ENCODE measurements at regions not wholly inside any gene's neighbourhood (a gene's known extent, or its start where the extent isn't known, plus 50 kb on each side); places are given as distances from the start of the nearest gene placed in this dataset.

DNA sequence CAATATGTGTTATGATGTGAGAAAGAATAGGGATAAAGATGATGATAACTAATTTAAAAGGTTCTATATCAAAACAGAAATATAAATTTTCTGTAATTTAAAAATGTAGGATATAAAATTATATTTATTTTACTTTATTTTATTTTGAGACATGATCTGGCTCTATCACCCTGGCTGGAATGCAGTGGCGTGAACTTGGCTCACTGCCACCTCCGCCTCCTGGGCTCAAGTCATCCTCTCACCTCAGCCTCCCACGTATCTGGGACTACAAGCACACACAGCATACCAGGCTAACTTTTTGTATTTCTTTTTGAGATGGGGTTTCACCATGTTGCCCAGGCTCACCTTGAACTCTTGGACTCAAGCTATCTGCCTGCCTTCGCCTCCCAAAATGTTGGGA, 214.9 kb upstream of the SLITRK1 start:
- no peak for DNase-seq (ENCODE audit: low read depth in 1 of 2, low spot score in 1 of 2)
- no peak overlapping the region for H3K4me3 ChIP-seq (replicated peaks; ENCODE audit: insufficient read depth, low read length)
- TF ChIP-seq, protein P1, sequence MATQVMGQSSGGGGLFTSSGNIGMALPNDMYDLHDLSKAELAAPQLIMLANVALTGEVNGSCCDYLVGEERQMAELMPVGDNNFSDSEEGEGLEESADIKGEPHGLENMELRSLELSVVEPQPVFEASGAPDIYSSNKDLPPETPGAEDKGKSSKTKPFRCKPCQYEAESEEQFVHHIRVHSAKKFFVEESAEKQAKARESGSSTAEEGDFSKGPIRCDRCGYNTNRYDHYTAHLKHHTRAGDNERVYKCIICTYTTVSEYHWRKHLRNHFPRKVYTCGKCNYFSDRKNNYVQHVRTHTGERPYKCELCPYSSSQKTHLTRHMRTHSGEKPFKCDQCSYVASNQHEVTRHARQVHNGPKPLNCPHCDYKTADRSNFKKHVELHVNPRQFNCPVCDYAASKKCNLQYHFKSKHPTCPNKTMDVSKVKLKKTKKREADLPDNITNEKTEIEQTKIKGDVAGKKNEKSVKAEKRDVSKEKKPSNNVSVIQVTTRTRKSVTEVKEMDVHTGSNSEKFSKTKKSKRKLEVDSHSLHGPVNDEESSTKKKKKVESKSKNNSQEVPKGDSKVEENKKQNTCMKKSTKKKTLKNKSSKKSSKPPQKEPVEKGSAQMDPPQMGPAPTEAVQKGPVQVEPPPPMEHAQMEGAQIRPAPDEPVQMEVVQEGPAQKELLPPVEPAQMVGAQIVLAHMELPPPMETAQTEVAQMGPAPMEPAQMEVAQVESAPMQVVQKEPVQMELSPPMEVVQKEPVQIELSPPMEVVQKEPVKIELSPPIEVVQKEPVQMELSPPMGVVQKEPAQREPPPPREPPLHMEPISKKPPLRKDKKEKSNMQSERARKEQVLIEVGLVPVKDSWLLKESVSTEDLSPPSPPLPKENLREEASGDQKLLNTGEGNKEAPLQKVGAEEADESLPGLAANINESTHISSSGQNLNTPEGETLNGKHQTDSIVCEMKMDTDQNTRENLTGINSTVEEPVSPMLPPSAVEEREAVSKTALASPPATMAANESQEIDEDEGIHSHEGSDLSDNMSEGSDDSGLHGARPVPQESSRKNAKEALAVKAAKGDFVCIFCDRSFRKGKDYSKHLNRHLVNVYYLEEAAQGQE (IDR thresholded peaks at IDR 0.05; ENCODE audit: insufficient replicate concordance, low read depth): no peak
- H3K27ac ChIP-seq (replicated peaks): no peak overlapping the region
- H3K27me3 ChIP-seq (ENCODE audit: insufficient read depth, poor library complexity, severe bottlenecking): no peaks in the 10 kb centered on the region

GRCh38 chr13:84096216-84096615, 213.9 kb upstream of the SLITRK1 start:
- DNase-seq (ENCODE audit: low read depth in 1 of 2, low spot score in 1 of 2): no peak
- Histone ChIP-seq H3K27me3 (ENCODE audit: insufficient read depth, poor library complexity, severe bottlenecking) (no peaks in the 10 kb centered on the region), H3K4me3 (replicated peaks; ENCODE audit: insufficient read depth, low read length) (no peak overlapping the region), H3K27ac (replicated peaks) (no peak overlapping the region)
- TF ChIP-seq CTCF (IDR thresholded peaks at IDR 0.05; ENCODE audit: insufficient read depth, low read length) (no peak), GABPA (IDR thresholded peaks at IDR 0.05; ENCODE audit: low read depth) (no peak), SPI1 (IDR thresholded peaks at IDR 0.05; ENCODE audit: borderline replicate concordance, low read depth) (no peak), POLR2AphosphoS5 (IDR thresholded peaks at IDR 0.05; ENCODE audit: low read depth) (no peak)
- TF ChIP-seq, protein P1 (IDR thresholded peaks at IDR 0.05; ENCODE audit: insufficient replicate concordance, low read depth): no peak

DNA sequence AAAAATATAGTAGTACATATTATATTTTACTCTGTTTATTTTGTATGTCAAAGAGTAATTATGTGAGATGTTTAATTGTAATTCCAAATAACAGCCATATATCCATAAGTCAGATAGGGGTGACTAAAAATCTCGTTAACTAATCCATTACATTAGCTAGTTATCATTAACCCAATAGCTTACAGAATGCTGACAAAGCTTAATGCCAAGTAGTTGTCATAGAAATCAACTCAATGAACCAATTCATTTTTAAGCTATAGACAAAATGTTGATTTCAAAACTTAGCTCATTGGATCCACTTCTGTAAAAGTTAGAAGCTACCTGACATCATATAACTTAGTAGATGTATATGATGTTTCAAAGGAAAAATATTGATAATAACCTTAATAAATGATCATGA, 206.7 kb upstream of the SLITRK1 start:
- no peak for DNase-seq (ENCODE audit: low read depth in 1 of 2, low spot score in 1 of 2)
- Histone ChIP-seq H3K4me3 (replicated peaks; ENCODE audit: insufficient read depth, low read length) (no peak overlapping the region), H3K27ac (replicated peaks) (no peak overlapping the region), H3K27me3 (ENCODE audit: insufficient read depth, poor library complexity, severe bottlenecking) (no peaks in the 10 kb centered on the region)
- TF ChIP-seq SPI1 (IDR thresholded peaks at IDR 0.05; ENCODE audit: borderline replicate concordance, low read depth) (no peak), POLR2AphosphoS5 (IDR thresholded peaks at IDR 0.05; ENCODE audit: low read depth) (no peak), CTCF (IDR thresholded peaks at IDR 0.05; ENCODE audit: insufficient read depth, low read length) (no peak), GABPA (IDR thresholded peaks at IDR 0.05; ENCODE audit: low read depth) (no peak)
- TF ChIP-seq, protein P1 (IDR thresholded peaks at IDR 0.05; ENCODE audit: insufficient replicate concordance, low read depth): no peak

DNA sequence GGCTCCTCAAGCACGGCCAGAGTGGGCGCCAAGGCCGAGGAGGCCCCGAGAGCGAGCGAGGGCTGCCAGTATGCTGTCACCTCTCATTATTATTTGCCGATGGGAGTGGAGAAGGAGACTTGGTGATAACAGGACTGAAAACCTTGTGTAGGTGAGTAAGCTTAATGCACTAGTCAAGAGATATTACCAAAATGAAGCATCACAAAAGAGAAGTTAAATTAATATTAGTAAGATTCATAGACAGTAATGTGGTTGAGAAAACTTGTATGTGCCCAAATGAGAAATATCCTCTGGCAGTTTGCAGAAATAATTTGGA, 204.5 kb upstream of the SLITRK1 start:
- H3K27me3 ChIP-seq (ENCODE audit: insufficient read depth, poor library complexity, severe bottlenecking): no peaks in the 10 kb centered on the region
- H3K4me3 ChIP-seq (replicated peaks; ENCODE audit: insufficient read depth, low read length): no peak overlapping the region
- TF ChIP-seq CTCF (IDR thresholded peaks at IDR 0.05; ENCODE audit: insufficient read depth, low read length) (no peak), SPI1 (IDR thresholded peaks at IDR 0.05; ENCODE audit: borderline replicate concordance, low read depth) (no peak), POLR2AphosphoS5 (IDR thresholded peaks at IDR 0.05; ENCODE audit: low read depth) (no peak), GABPA (IDR thresholded peaks at IDR 0.05; ENCODE audit: low read depth) (no peak)
- TF ChIP-seq, protein P1 (IDR thresholded peaks at IDR 0.05; ENCODE audit: insufficient replicate concordance, low read depth): no peak
- DNase-seq (ENCODE audit: low read depth in 1 of 2, low spot score in 1 of 2): no peak
- no peak overlapping the region for H3K27ac ChIP-seq (replicated peaks)
